ENCODE measurements at regions not wholly inside any gene's neighbourhood (a gene's known extent, or its start where the extent isn't known, plus 50 kb on each side); places are given as distances from the start of the nearest gene placed in this dataset.

DNA sequence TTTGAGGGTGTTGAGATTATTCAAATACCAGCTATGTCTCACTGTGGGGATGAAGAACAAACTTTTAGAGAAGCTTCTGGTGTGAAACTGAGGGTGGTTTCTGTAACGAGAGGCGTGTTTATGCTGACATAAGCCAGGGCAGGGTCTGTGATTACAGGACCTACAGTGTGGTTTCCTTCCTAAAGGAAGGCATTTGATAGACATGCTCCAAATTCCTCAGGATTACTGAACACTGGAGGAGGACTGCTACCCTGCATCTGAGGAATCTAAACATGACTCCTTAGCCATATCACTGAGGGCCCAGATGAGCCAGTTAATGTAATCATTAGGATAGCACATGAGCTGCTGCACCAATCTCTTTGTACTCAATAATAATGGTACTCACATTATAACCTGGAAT is 328.4 kb upstream of the UMPS start:
- no peaks in the 10 kb centered on the region for H3K36me3 Mint-ChIP-seq (ENCODE audit: insufficient read depth in 2 of 2)
- no peaks in the 10 kb centered on the region for H3K9me3 Mint-ChIP-seq
- no peak overlapping the region for H3K4me3 Mint-ChIP-seq
- H3K27me3 Mint-ChIP-seq (ENCODE audit: low read depth), result peaks cover 16% of the 10 kb centered on the region
- H3K4me1 Mint-ChIP-seq (ENCODE audit: low read depth), result no peaks in the 10 kb centered on the region
- DNase-seq, result no peak
- no peak for ATAC-seq (replicated peaks in 1 of 2)
- no peak overlapping the region for H3K27ac Mint-ChIP-seq

DNA sequence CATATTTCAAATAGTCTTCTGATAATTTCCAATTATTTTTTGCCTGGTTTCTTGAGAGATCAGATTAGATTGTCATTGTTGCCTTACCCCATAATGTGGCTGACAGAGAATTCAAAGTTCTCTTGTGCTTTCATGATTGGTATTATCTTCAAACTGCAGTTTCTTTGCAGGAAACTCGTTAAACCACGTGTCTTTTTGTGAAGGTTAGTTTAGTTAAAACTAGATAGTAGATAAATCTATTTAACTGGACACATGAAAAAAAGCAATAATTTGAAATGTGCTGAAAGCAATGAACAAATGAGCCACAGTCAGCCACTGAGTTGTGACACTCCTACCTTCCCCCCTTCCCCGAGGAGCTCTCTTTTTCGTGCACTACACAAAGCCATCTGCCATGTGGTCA is 327.5 kb upstream of the UMPS start:
- Mint-ChIP-seq H3K27me3 (ENCODE audit: low read depth) (peaks cover 12% of the 10 kb centered on the region), H3K4me3 (no peak overlapping the region), H3K27ac (no peak overlapping the region), H3K36me3 (ENCODE audit: insufficient read depth in 2 of 2) (no peaks in the 10 kb centered on the region), H3K9me3 (no peaks in the 10 kb centered on the region), H3K4me1 (ENCODE audit: low read depth) (no peaks in the 10 kb centered on the region)
- ATAC-seq (replicated peaks in 1 of 2), result no peak
- no peak for DNase-seq

DNA sequence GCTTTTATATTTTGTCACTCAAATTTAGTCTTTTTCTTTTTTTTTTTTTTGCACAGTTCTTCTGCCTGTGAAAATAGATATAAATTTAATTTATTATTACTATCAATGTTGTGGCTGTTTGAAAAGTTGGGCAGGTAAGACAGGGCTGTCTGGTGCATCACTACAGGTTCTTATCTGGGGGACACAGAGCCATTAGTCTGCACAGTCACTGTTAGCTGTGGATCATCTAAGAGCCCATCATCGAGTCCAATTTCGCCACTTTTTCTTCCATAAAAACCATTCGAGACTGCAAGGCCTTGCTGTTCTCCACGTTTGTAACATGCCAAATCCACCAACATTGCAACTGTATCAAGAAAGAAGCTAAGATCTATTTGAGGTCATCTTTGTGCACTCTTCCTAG is 325.6 kb upstream of the UMPS start:
- no peak overlapping the region for H3K4me3 Mint-ChIP-seq
- DNase-seq, result no peak
- no peaks in the 10 kb centered on the region for H3K4me1 Mint-ChIP-seq (ENCODE audit: low read depth)
- no peaks in the 10 kb centered on the region for H3K9me3 Mint-ChIP-seq
- ATAC-seq (replicated peaks in 1 of 2), result no peak
- H3K27me3 Mint-ChIP-seq (ENCODE audit: low read depth), result peaks cover 10% of the 10 kb centered on the region
- H3K36me3 Mint-ChIP-seq (ENCODE audit: insufficient read depth in 2 of 2), result no peaks in the 10 kb centered on the region
- H3K27ac Mint-ChIP-seq, result no peak overlapping the region

DNA sequence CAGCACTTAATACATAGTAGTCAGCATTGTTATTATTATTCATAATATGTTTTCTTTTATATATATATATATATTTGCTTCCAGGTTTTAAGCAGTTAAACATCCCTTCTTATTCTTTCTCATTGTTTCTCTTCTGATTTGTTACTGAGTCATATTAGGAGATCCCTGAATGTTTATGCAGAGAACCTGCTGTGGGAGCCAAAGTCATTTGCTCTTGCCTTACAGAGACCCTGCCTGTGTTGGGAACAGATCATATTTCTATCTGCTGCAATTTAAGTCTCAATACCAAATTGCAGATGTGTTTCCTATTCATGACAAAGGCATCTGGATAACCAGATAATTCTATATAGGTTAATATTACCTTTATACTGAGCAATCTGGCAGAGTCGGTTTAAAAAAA is 323.0 kb upstream of the UMPS start:
- peaks cover 18% of the 10 kb centered on the region for H3K27me3 Mint-ChIP-seq (ENCODE audit: low read depth)
- H3K27ac Mint-ChIP-seq, result no peak overlapping the region
- H3K9me3 Mint-ChIP-seq, result no peaks in the 10 kb centered on the region

DNA sequence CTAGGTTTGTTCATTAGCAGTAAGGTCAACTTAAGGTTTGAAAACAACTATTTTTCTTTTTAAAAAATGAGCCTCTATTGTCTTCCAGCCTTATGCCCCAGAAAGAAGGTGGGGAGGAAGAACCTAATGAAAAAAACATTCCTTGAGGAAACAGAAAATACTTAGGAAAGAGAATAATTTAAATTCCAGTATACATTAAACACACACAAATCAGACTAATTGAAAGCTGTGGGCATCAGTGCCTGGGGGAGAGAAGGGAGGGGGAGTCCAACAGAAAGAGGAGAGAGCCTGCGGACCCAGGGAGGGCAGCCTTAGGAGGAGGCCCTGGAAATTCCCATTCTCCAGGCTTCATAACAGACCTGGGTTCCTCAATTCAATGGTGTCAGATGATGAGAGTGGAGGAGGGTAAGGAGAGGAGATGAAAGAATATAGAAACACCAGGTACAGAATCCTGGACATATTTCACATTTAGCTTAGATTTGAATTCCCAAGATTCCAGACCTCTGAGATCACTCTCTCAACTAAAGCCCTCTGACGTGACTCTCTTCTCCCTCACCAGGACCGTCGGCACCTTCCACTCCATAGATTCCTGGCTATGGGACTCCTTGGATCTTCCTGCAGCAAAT is 320.5 kb upstream of the UMPS start:
- ATAC-seq (replicated peaks in 1 of 2) (no peak), DNase-seq (no peak)
- Mint-ChIP-seq H3K4me1 (ENCODE audit: low read depth) (no peaks in the 10 kb centered on the region), H3K27me3 (ENCODE audit: low read depth) (peaks cover 16% of the 10 kb centered on the region), H3K36me3 (ENCODE audit: insufficient read depth in 2 of 2) (no peaks in the 10 kb centered on the region), H3K4me3 (no peak overlapping the region), H3K9me3 (no peaks in the 10 kb centered on the region), H3K27ac (no peak overlapping the region)

More for the DNA sequence above, 323.0 kb upstream of the UMPS start:
- DNase-seq (no peak), ATAC-seq (replicated peaks in 1 of 2) (no peak)
- Mint-ChIP-seq H3K4me3 (no peak overlapping the region), H3K36me3 (ENCODE audit: insufficient read depth in 2 of 2) (no peaks in the 10 kb centered on the region), H3K4me1 (ENCODE audit: low read depth) (no peaks in the 10 kb centered on the region)

DNA sequence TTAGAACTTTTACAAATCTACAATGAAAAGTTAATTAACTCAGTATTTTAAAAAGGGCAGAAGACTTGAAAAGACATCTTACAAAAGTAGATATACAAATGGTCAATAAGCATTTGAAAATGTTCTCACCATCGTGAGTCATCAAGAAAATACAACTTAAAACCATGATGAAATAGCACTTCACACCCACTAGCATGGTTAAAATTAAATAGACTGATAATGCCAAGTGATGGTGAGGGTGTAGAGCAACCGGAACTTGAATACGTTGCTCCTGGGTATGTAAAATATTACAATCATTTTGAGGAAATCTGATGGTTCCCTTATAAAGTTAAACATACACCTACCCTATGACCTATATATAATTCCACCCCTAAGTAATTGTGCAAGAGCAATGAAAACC is 319.8 kb upstream of the UMPS start:
- H3K27me3 Mint-ChIP-seq (ENCODE audit: low read depth), result peaks cover 9% of the 10 kb centered on the region
- no peaks in the 10 kb centered on the region for H3K36me3 Mint-ChIP-seq (ENCODE audit: insufficient read depth in 2 of 2)
- no peak overlapping the region for H3K27ac Mint-ChIP-seq
- H3K4me1 Mint-ChIP-seq (ENCODE audit: low read depth), result no peaks in the 10 kb centered on the region
- H3K9me3 Mint-ChIP-seq, result no peaks in the 10 kb centered on the region
- no peak overlapping the region for H3K4me3 Mint-ChIP-seq
- ATAC-seq (replicated peaks in 1 of 2) (no peak), DNase-seq (no peak)

DNA sequence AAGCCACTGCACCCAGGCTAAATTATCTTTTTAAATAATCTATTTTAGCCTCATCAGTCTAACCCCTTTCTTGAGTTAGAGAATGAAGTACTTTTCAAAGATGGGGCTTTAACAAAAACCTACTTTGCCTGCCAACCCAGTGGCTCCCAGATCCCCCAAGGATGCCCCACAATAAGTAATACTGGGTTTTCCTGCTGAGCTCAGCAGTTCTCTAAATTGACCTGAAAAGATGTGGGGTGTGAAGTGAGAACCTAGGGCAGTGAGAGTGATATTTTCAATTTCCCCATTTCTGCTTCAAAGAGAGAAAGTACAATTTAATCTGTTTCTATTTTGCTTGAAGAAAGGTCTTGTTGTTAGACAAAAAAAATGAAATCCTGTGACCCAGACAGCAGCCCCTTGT is 318.5 kb upstream of the UMPS start:
- Mint-ChIP-seq H3K36me3 (ENCODE audit: insufficient read depth in 2 of 2) (no peaks in the 10 kb centered on the region), H3K4me3 (no peak overlapping the region), H3K27ac (no peak overlapping the region), H3K4me1 (ENCODE audit: low read depth) (no peaks in the 10 kb centered on the region), H3K27me3 (ENCODE audit: low read depth) (peaks cover 8% of the 10 kb centered on the region), H3K9me3 (no peaks in the 10 kb centered on the region)
- no peak for DNase-seq
- ATAC-seq (replicated peaks in 1 of 2), result no peak

DNA sequence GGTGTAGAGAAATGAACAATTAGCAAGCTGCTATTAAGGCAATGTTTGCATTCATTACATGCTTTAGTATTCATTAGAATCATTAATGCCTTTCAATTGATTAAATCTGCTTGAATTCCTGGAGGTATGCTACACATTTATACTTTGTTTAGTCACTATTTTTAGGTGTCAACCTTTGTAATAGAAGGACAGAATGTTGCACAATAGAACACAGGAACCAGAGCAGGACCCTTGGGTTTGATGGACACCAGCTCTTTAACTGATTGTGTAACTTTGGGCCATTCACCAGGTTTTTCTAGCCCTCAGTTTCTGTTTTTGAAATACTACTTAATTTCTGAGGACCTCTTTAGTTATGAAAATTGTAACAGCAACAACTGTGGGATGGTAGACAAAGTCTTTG is 317.6 kb upstream of the UMPS start:
- peaks cover 8% of the 10 kb centered on the region for H3K27me3 Mint-ChIP-seq (ENCODE audit: low read depth)
- no peak overlapping the region for H3K27ac Mint-ChIP-seq
- no peaks in the 10 kb centered on the region for H3K4me1 Mint-ChIP-seq (ENCODE audit: low read depth)
- ATAC-seq (replicated peaks in 1 of 2) (no peak), DNase-seq (no peak)
- H3K36me3 Mint-ChIP-seq (ENCODE audit: insufficient read depth in 2 of 2), result no peaks in the 10 kb centered on the region
- no peaks in the 10 kb centered on the region for H3K9me3 Mint-ChIP-seq
- H3K4me3 Mint-ChIP-seq, result no peak overlapping the region

DNA sequence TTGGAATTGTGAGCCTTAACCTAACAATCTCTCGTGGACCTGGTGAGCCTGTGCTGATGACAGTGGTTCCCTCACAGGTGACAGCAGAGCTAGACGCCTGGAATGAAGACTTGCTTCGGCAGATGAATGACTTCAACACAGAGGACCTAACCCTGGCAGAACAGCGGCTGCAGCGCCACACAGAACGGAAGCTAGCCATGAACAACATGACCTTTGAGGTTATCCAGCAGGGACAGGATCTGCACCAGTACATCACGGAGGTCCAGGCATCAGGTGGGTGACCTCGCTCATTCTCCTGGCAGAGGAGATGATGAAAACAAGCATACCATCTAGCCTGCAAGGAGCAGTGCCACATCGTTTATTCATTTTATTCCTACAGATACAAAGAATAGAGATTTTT is 316.9 kb upstream of the UMPS start:
- H3K9me3 Mint-ChIP-seq, result no peaks in the 10 kb centered on the region
- H3K27ac Mint-ChIP-seq, result no peak overlapping the region
- DNase-seq (no peak), ATAC-seq (replicated peaks in 1 of 2) (no peak)
- peaks cover 8% of the 10 kb centered on the region for H3K27me3 Mint-ChIP-seq (ENCODE audit: low read depth)
- H3K36me3 Mint-ChIP-seq (ENCODE audit: insufficient read depth in 2 of 2), result no peaks in the 10 kb centered on the region
- no peak overlapping the region for H3K4me3 Mint-ChIP-seq
- no peaks in the 10 kb centered on the region for H3K4me1 Mint-ChIP-seq (ENCODE audit: low read depth)

DNA sequence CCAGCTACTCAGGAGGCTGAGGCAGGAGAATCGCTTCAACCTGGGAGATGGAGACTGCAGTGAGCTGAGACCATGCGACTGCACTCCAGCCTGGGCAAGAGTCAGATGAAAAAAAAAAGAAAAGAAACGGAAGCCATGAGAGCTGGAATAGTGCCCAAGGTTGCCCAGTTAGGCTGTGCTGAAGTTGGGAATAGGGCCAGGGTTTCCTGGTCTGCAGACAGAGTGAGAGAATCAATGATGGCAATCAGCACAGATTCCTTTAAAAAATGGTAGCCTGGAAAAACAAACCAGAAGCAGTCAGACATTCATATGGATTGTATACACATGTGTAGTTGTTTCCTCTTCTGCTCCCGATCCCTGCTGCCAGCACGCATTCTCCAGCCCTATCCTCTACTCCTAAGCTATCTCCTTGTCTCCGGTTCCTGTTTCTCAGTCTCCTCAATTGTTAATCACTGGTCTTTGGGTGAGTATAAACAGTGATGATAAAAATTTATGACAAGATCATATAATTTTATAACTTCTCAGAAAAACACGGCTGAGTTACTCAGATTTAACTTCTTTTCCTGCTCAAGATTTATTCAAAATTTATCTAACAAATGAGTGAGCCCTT is 316.2 kb upstream of the UMPS start:
- ATAC-seq (replicated peaks in 1 of 2) (no peak), DNase-seq (no peak)
- H3K36me3 Mint-ChIP-seq (ENCODE audit: insufficient read depth in 2 of 2), result no peaks in the 10 kb centered on the region
- H3K4me3 Mint-ChIP-seq, result no peak overlapping the region
- H3K27me3 Mint-ChIP-seq (ENCODE audit: low read depth), result peaks cover 9% of the 10 kb centered on the region
- H3K9me3 Mint-ChIP-seq, result no peaks in the 10 kb centered on the region
- H3K27ac Mint-ChIP-seq, result no peak overlapping the region
- no peaks in the 10 kb centered on the region for H3K4me1 Mint-ChIP-seq (ENCODE audit: low read depth)

DNA sequence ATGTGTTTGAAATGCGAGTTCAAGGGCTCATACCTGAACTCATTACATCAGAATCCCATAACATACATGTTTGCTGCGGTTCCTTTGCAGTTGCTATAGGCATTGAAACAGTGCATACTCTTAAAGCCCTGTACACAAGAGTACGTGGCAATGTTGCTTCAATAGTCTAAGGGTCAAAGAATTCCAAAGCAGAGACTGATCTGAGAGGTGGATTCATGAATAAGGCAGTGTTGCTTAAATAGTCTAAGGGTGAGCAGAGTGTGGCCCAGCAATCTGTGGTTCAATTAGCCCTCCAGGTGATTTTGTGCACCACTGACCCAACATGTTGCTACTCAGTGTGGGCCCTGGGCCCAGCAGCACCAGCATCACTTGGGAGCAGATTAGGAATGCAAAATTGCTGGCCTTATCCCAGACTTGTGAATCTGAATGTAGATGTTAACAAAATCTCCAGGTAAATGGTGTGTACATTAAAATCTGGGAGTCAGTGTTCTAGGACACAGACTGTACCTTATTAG is 314.7 kb upstream of the UMPS start:
- Mint-ChIP-seq H3K27ac (no peak overlapping the region), H3K4me1 (ENCODE audit: low read depth) (no peaks in the 10 kb centered on the region), H3K9me3 (no peaks in the 10 kb centered on the region), H3K36me3 (ENCODE audit: insufficient read depth in 2 of 2) (no peaks in the 10 kb centered on the region), H3K27me3 (ENCODE audit: low read depth) (peaks cover 7% of the 10 kb centered on the region), H3K4me3 (no peak overlapping the region)
- ATAC-seq (replicated peaks in 1 of 2) (no peak), DNase-seq (no peak)

DNA sequence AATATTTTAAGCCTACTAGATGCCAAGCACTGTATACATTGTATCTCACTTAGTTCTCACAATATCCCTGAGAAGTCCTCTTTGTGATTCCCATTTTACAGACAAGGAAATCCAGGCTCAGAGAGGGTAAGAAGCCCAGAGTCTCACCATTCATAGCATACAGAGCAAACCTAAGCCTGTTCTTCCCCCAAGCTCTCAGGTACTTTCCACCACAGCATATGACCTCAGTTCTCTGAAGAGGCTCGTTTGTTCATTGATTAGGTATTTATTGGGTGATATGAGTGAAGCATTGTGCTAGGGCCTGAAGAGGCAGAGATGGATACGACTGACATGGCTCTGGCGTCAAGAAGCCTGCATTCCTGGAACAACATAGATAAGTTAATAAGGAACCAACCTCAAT is 310.9 kb upstream of the UMPS start:
- Mint-ChIP-seq H3K27me3 (ENCODE audit: low read depth) (peaks cover 7% of the 10 kb centered on the region), H3K4me1 (ENCODE audit: low read depth) (no peaks in the 10 kb centered on the region), H3K27ac (no peak overlapping the region), H3K36me3 (ENCODE audit: insufficient read depth in 2 of 2) (no peaks in the 10 kb centered on the region), H3K9me3 (no peaks in the 10 kb centered on the region), H3K4me3 (no peak overlapping the region)
- ATAC-seq (replicated peaks in 1 of 2), result no peak
- no peak for DNase-seq

DNA sequence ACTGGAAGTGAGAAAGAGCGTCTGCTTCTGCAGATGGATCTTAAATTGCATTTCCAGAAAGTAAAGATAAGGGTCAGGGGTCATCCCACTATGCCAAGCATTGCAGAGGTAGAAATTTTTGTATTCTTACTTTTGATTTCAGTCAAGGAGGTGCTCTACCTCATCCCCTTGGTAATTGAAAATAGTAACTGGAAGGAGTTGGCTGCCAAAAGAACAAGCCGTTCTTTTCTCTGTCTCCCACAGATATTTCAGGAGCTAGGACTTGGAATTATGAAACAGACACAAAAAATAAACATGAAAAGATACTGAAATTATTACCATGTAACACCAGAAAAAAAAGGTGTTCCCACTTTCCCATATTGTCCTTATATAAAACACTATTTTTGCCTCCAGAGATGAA is 309.9 kb upstream of the UMPS start:
- no peaks in the 10 kb centered on the region for H3K4me1 Mint-ChIP-seq (ENCODE audit: low read depth)

DNA sequence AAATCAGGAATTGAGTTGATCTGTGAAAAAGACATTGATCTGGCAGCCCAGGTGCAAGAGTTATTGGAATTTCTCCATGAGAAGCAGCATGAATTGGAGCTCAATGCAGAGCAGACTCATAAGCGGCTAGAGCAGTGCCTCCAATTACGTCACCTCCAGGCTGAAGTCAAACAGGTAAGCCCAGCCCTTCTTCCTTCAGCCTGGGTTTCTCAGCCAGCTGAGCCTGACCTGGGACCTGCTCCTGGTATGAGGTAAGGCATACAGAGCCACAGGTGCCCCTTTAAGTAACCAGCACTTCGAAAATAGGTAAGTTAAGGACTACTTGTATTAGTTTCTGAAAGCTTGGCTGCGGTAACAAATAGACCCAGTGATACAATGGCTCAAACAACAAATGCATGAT is 307.4 kb upstream of the UMPS start:
- ATAC-seq (replicated peaks in 1 of 2), result no peak
- Mint-ChIP-seq H3K27ac (no peak overlapping the region), H3K4me1 (ENCODE audit: low read depth) (no peaks in the 10 kb centered on the region)

More for the DNA sequence above, 309.9 kb upstream of the UMPS start:
- ATAC-seq (replicated peaks in 1 of 2) (no peak), DNase-seq (no peak)
- no peak overlapping the region for H3K27ac Mint-ChIP-seq
- H3K4me3 Mint-ChIP-seq, result no peak overlapping the region
- H3K27me3 Mint-ChIP-seq (ENCODE audit: low read depth), result peaks cover 7% of the 10 kb centered on the region
- H3K9me3 Mint-ChIP-seq, result no peaks in the 10 kb centered on the region
- H3K36me3 Mint-ChIP-seq (ENCODE audit: insufficient read depth in 2 of 2), result no peaks in the 10 kb centered on the region

More for the DNA sequence above, 307.4 kb upstream of the UMPS start:
- no peak for DNase-seq
- Mint-ChIP-seq H3K9me3 (no peaks in the 10 kb centered on the region), H3K36me3 (ENCODE audit: insufficient read depth in 2 of 2) (no peaks in the 10 kb centered on the region), H3K27me3 (ENCODE audit: low read depth) (peaks cover 13% of the 10 kb centered on the region), H3K4me3 (no peak overlapping the region)

Measured in activated T-cell treated with anti-CD3 and anti-CD28 coated beads, Interleukin-2, amount 50 U/mL, for 72 hours (primary cell).